Epithelial cell of esophagus (primary cell): ENCODE measurements at regions not wholly inside any gene's neighbourhood (a gene's known extent, or its start where the extent isn't known, plus 50 kb on each side); places are given as distances from the start of the nearest gene placed in this dataset.

Experiments
- DNase-seq: peaks from one replicate; pipeline ENCODE4 v3.0.0; 2010; ENCODE audit warnings: low read depth
- H3K4me3 ChIP-seq: 2 replicates; pipeline ENCODE4 v1.5.1; 2011; ENCODE audit warnings: mild to moderate bottlenecking, low read length, control low read depth
- CTCF ChIP-seq: IDR thresholded peaks from 2 replicates; pipeline ENCODE4 v1.5.1; 2011; ENCODE audit warnings: low read depth, mild to moderate bottlenecking, low read length, control low read depth, inconsistent platforms; ENCODE audit not compliant: insufficient read depth; ENCODE audit errors: missing control alignments

GRCh38 chr4:180603791-180604190 is 1639.4 kb upstream of the TENM3 start:
- no peak for TF ChIP-seq CTCF
- no peak overlapping the region for H3K4me3 ChIP-seq
- DNase-seq: no peak

GRCh38 chr4:180610324-180610723 is 1632.9 kb upstream of the TENM3 start:
- TF ChIP-seq CTCF: no peak
- no peak overlapping the region for H3K4me3 ChIP-seq
- DNase-seq: peak; percentile 83

- TF ChIP-seq CTCF: no peak
- H3K4me3 ChIP-seq: no peak overlapping the region
- no peak for DNase-seq
Observed at GRCh38 chr4:180615746-180616145, 1627.5 kb upstream of the TENM3 start.

- no peak for DNase-seq
- no peak for TF ChIP-seq CTCF
- H3K4me3 ChIP-seq: no peak overlapping the region
Observed at GRCh38 chr4:180617196-180617595, 1626.0 kb upstream of the TENM3 start.

- H3K4me3 ChIP-seq: no peak overlapping the region
- no peak for DNase-seq
- TF ChIP-seq CTCF: no peak
Observed at GRCh38 chr4:180618396-180618795, 1624.8 kb upstream of the TENM3 start.

- no peak for TF ChIP-seq CTCF
- no peak for DNase-seq
- H3K4me3 ChIP-seq: no peak overlapping the region
Observed at GRCh38 chr4:180619440-180619839, 1623.8 kb upstream of the TENM3 start.

GRCh38 chr4:180622254-180622653 is 1620.9 kb upstream of the TENM3 start:
- DNase-seq: no peak
- TF ChIP-seq CTCF: no peak
- no peak overlapping the region for H3K4me3 ChIP-seq
